DMS153 treated with DMSO at 0.1 percent for 48 hours (cell line): ENCODE measurements at regions not wholly inside any gene's neighbourhood (a gene's known extent, or its start where the extent isn't known, plus 50 kb on each side); places are given as distances from the start of the nearest gene placed in this dataset.

ENCODE experiments used
- DNase-seq: peaks from one replicate; lab custom pipeline; 2025; ENCODE audit not compliant: unreplicated experiment; lab: John Stamatoyannopoulos, UW

GRCh38 chr12:67582238-67582834 is 66.2 kb upstream of the DYRK2 start:
- no peak for DNase-seq

GRCh38 chr12:67582844-67583243 is 65.7 kb upstream of the DYRK2 start:
- no peak for DNase-seq

GRCh38 chr12:67586951-67587350 is 61.6 kb upstream of the DYRK2 start:
- no peak for DNase-seq

- DNase-seq, result no peak
Measured at GRCh38 chr12:67589078-67589477, 59.5 kb upstream of the DYRK2 start.

GRCh38 chr12:67590149-67590790 is 58.3 kb upstream of the DYRK2 start:
- DNase-seq, result no peak

GRCh38 chr12:67592228-67593011 is 56.1 kb upstream of the DYRK2 start:
- DNase-seq, result peak; percentile 59

- DNase-seq, result peak; percentile 38
Measured at GRCh38 chr12:67593041-67593440, 55.5 kb upstream of the DYRK2 start.

- no peak for DNase-seq
Measured at GRCh38 chr12:67593461-67594330, 54.8 kb upstream of the DYRK2 start.

GRCh38 chr12:67594888-67595287 is 53.7 kb upstream of the DYRK2 start:
- DNase-seq, result no peak

- no peak for DNase-seq
Measured at GRCh38 chr12:67595365-67595764, 53.2 kb upstream of the DYRK2 start.

GRCh38 chr12:67598598-67598997 is 49.9 kb upstream of the DYRK2 start:
- DNase-seq, result no peak
